Stimulated activated CD8-positive, alpha-beta memory T cell treated with anti-CD3 and anti-CD28 coated beads, Interleukin-7, amount 100 ng/mL, for 48 hours (primary cell): ENCODE measurements at regions not wholly inside any gene's neighbourhood (a gene's known extent, or its start where the extent isn't known, plus 50 kb on each side); places are given as distances from the start of the nearest gene placed in this dataset.
A peak's percentile ranks its signal among the peaks of the same experiment; 100 is the strongest.
"Not testable (repeated sequence)": the region's sequence is repeated elsewhere in the genome, so short reads cannot be mapped to it uniquely, and the experiment has no call there.

ENCODE experiments used
- DNase-seq, 2 donors: peaks; one replicate each; pipeline ENCODE4 v3.0.0-alpha.2; 2020; ENCODE audit warnings: low read depth in 1 of 2; ENCODE audit errors: extremely low read depth in 1 of 2

GRCh38 chr18:59848002-59848401 lies 51.8 kb upstream of the PMAIP1 start:
- no peak for DNase-seq

- DNase-seq, result not testable (repeated sequence)
Observed at GRCh38 chr18:59847491-59847846, 52.3 kb upstream of the PMAIP1 start.

DNA sequence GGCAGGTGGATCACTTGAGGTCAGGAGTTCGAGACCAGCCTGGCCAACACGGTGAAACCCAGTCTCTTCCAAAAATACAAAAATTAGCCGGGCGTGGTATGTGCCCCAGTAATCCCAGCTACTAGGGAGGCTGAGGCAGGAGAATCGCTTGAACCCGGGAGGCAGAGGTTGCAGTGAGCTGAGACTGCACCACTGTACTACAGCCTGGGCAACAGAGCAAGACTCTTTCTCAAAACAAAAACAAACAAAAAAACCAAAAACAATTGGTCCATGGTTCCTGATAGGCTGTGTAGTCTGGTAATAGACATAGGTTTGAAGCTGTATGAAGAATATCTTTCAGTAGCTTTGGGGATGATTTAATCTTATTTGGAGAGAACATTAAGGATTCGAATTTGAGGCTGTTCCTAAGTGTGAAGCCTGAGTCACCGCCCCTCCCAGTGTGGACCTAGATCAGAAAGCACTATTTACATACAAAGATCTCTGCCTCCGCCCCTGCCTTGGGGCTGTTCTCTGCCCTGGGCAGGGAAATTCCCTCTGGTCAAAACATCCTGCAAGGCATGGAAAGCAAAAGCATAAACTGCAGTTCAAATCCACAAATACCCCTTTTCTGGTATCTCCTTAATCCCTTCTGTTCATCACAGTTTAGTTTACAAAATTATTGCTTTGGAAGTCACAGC lies 52.8 kb upstream of the PMAIP1 start:
- DNase-seq, result peak; percentile 9 to 21

GRCh38 chr18:59842947-59843346 lies 56.8 kb upstream of the PMAIP1 start:
- no peak for DNase-seq

- DNase-seq, result no peak
Observed at GRCh38 chr18:59839931-59840685, 59.7 kb upstream of the PMAIP1 start.

- DNase-seq, result no peak
Observed at GRCh38 chr18:59839246-59839645, 60.5 kb upstream of the PMAIP1 start.

GRCh38 chr18:59837586-59837985 lies 62.2 kb upstream of the PMAIP1 start:
- DNase-seq, result no peak

DNA sequence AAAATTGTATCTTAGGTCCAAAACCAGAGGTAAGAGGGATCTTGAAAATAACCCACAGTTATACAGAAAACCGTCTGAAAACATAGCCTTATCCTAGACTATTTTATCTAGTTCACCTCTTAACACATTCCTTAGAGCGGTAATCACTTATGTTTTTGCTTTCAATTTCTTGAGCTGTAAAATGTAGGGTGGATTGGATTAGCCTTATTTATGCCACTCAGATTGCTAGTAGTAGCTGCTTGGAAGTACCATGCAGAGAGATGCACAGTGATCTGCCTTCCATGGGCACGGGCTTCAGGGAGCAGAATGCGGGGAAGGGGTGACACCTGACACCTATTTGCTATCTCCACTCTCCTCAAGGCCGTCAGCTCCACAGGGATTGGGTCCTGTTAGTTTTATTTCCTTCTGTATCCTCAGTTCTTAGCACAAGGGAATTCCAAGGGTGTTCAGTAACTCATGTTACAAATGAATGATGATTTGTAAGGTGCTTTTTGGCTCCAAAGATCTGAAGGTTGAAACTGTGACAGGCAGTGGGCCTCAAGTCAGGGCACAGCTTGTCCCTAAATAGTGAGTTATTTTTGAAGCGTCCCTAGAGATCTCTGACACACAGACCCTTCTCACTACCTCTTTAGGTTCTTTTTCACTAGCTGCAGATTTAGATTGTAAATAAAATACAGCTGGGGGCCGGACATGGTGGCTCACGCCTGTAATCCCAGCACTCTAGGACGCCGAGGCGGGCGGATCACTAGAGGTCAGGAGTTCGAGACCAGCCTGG lies 64.0 kb upstream of the PMAIP1 start:
- no peak for DNase-seq

GRCh38 chr18:59834267-59834666 lies 65.5 kb upstream of the PMAIP1 start:
- DNase-seq, result no peak

GRCh38 chr18:59833785-59834184 lies 66.0 kb upstream of the PMAIP1 start:
- DNase-seq, result peak in 1 of 2 donors; percentile 6

DNA sequence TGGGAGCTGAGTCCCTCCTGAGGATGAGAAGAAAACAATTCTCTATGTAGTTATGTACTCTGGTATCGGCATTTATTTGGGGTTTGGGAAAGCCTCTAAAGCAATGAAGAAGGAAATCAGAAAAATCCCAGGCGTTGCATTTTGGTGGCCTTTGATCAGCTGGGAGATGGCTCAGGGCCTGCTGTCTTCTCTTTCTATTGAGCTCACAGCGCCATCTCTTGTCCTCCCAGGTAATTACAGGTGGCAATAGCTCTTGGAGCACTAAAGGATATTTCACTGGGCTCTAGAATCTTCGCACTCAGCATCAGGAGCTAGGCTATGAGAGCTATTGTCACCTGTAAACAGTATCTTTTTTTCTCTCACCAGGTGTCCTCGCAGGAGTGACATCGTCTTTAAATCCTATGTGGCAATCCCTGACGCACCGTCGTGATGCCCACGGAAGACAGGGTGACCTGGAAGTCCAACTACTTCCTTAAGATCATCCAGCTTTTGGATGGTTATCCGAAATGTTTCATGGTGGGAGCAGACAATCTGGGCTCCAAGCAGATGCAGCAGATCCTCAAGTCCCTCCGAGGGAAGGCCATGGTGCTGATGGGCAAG lies 76.1 kb upstream of the PMAIP1 start:
- DNase-seq, result peak in 1 of 2 donors; percentile 31

GRCh38 chr18:59822612-59823550 lies 76.9 kb upstream of the PMAIP1 start:
- DNase-seq, result no peak

DNA sequence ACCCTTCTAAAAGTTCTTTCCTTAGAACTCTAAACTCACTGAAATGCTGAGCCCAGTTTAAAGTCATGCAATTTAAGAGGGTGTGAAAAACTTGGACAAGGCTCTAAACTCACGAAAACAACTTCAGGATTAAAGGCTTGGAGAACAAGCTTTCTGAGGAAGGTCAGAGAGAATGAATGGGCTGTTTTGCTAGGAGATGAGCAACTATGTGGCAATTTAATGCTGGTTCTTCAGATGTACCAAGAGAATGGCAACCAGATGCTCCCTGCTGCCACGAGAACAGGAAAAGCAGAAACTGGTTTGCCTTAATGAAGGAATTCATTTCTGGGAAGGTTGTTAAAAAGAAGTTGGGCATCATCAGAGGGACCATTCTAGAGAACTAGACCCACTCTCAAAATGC lies 77.8 kb upstream of the PMAIP1 start:
- no peak for DNase-seq

DNA sequence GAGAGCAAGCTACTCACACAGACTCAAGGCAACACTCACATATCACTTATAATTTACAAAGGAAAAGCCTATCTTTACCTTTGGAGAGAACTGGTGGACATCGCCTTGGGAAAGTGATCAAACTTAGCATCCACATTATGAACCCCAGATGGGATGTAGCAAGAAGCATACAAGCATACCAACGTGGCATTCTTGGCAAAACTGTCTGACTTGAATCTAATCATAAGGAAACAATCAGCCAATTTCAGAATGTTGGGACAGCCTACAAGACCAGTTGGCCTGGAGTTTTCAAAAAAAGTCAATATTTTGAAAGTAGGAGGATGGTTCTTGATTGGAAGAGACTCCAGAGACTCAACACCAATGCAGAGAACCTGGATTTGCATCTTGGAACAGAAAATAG lies 79.1 kb upstream of the PMAIP1 start:
- no peak for DNase-seq

GRCh38 chr18:59818769-59819168 lies 81.0 kb upstream of the PMAIP1 start:
- no peak for DNase-seq

- DNase-seq, result no peak
Observed at GRCh38 chr18:59814891-59815290, 84.9 kb upstream of the PMAIP1 start.

DNA sequence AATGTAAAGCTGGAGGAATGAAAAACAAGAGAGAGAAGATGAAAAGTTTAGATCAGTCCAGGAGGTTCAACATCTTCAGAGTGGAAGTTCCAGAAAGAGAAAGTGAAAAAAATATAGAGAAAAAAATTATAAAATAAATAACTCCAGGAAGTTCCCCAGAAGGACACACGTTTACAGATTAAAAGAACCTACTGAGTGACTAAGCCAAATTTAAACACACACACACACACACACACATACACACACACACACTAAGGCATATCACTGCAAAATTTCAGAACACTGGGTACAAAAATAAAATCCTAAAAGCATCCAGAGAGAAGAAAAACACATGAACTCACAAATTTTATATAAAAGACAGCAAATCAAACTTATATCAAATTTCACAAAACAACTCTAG lies 85.9 kb upstream of the PMAIP1 start:
- no peak for DNase-seq

- no peak for DNase-seq
Observed at GRCh38 chr18:59810735-59811520, 88.9 kb upstream of the PMAIP1 start.

GRCh38 chr18:59810183-59810582 lies 89.6 kb upstream of the PMAIP1 start:
- DNase-seq, result no peak

GRCh38 chr18:59802031-59802430 lies 97.8 kb upstream of the PMAIP1 start:
- no peak for DNase-seq
